GM23248 (cell line): ENCODE measurements at regions not wholly inside any gene's neighbourhood (a gene's known extent, or its start where the extent isn't known, plus 50 kb on each side); places are given as distances from the start of the nearest gene placed in this dataset.

ENCODE experiments used
- EZH2 ChIP-seq: fragments of 200-600 bp; sonication (generic); IDR thresholded peaks from 2 replicates; pipeline ENCODE4 v1.6.1; 2018; ENCODE audit warnings: antibody characterized with exemption, mild to moderate bottlenecking; ENCODE audit not compliant: insufficient read depth, poor library complexity, severe bottlenecking
- EZH2phosphoT487 ChIP-seq: fragments of 200-600 bp; sonication (generic); IDR thresholded peaks from 2 replicates; pipeline ENCODE4 v1.6.1; 2018; ENCODE audit warnings: antibody characterized with exemption, moderate library complexity, mild to moderate bottlenecking, low read depth; ENCODE audit not compliant: insufficient read depth

- TF ChIP-seq EZH2 (no peak), EZH2phosphoT487 (no peak)
Measured at GRCh38 chrX:142742581-142742980, 283.1 kb upstream of the SPANXN4 start.
